ENCODE measurements at regions not wholly inside any gene's neighbourhood (a gene's known extent, or its start where the extent isn't known, plus 50 kb on each side); places are given as distances from the start of the nearest gene placed in this dataset.
"Not testable (repeated sequence)": the region's sequence is repeated elsewhere in the genome, so short reads cannot be mapped to it uniquely, and the experiment has no call there.

- ATAC-seq: no peak
- DNase-seq (ENCODE audit: missing footprints): no peak
- intact Hi-C loops (cut with DNase I): no loop called here
These were observed 331.7 kb downstream of the XPNPEP1 start for GRCh38 chr10:109591601-109592000.

- DNase-seq (ENCODE audit: missing footprints) (no peak), ATAC-seq (no peak)
- intact Hi-C loops (cut with DNase I): no loop called here
These were observed 335.1 kb downstream of the XPNPEP1 start for GRCh38 chr10:109588259-109588658.

- intact Hi-C loops (cut with DNase I): no loop called here
- no peak for DNase-seq (ENCODE audit: missing footprints)
- ATAC-seq: no peak
These were observed 335.9 kb downstream of the XPNPEP1 start for GRCh38 chr10:109587366-109587765.

GRCh38 chr10:109556399-109556798, 366.9 kb downstream of the XPNPEP1 start:
- ATAC-seq: no peak
- intact Hi-C loops (cut with DNase I): no loop called here
- no peak for DNase-seq (ENCODE audit: missing footprints)

- ATAC-seq; intact Hi-C loops (cut with DNase I); DNase-seq (ENCODE audit: missing footprints): not testable (repeated sequence)
These were observed 381.2 kb downstream of the XPNPEP1 start for GRCh38 chr10:109542050-109542603.

- ATAC-seq (no peak), DNase-seq (ENCODE audit: missing footprints) (no peak)
- intact Hi-C loops (cut with DNase I): no loop called here
These were observed 389.1 kb downstream of the XPNPEP1 start for GRCh38 chr10:109534193-109534592.

GRCh38 chr10:109529258-109529657, 394.1 kb downstream of the XPNPEP1 start:
- ATAC-seq (no peak), DNase-seq (ENCODE audit: missing footprints) (no peak)
- intact Hi-C loops (cut with DNase I): no loop called here

GRCh38 chr10:109517748-109518147, 405.6 kb downstream of the XPNPEP1 start:
- DNase-seq (ENCODE audit: missing footprints) (no peak), ATAC-seq (no peak)
- intact Hi-C loops (cut with DNase I): no loop called here

- no peak for DNase-seq (ENCODE audit: missing footprints)
- intact Hi-C loops (cut with DNase I): no loop called here
- no peak for ATAC-seq
These were observed 418.9 kb downstream of the XPNPEP1 start for GRCh38 chr10:109504401-109504800.

GRCh38 chr10:109487691-109488090, 435.6 kb downstream of the XPNPEP1 start:
- intact Hi-C loops (cut with DNase I): no loop called here
- no peak for ATAC-seq

GRCh38 chr10:109480836-109481235, 442.5 kb downstream of the XPNPEP1 start:
- ATAC-seq (no peak), DNase-seq (ENCODE audit: missing footprints) (no peak)
- intact Hi-C loops (cut with DNase I): no loop called here

More at GRCh38 chr10:109487691-109488090, 435.6 kb downstream of the XPNPEP1 start:
- DNase-seq (ENCODE audit: missing footprints): no peak

GRCh38 chr10:109475711-109476421, 447.4 kb downstream of the XPNPEP1 start:
- ATAC-seq: no peak
- no peak for DNase-seq (ENCODE audit: missing footprints)
- intact Hi-C loops (cut with DNase I): no loop called here

- no peak for DNase-seq (ENCODE audit: missing footprints)
- intact Hi-C loops (cut with DNase I): no loop called here
- ATAC-seq: no peak
These were observed 448.5 kb downstream of the XPNPEP1 start for GRCh38 chr10:109474812-109475211.

- ATAC-seq: no peak
- intact Hi-C loops (cut with DNase I): no loop called here
- no peak for DNase-seq (ENCODE audit: missing footprints)
These were observed 449.1 kb downstream of the XPNPEP1 start for GRCh38 chr10:109474261-109474660.

GRCh38 chr10:109467551-109467950, 455.8 kb downstream of the XPNPEP1 start:
- DNase-seq (ENCODE audit: missing footprints) (no peak), ATAC-seq (no peak)
- intact Hi-C loops (cut with DNase I): no loop called here

- intact Hi-C loops (cut with DNase I): no loop called here
- DNase-seq (ENCODE audit: missing footprints) (no peak), ATAC-seq (no peak)
These were observed 458.4 kb downstream of the XPNPEP1 start for GRCh38 chr10:109464949-109465348.

- DNase-seq (ENCODE audit: missing footprints) (no peak), ATAC-seq (no peak)
- intact Hi-C loops (cut with DNase I): no loop called here
These were observed 466.0 kb downstream of the XPNPEP1 start for GRCh38 chr10:109457302-109457638.

- intact Hi-C loops (cut with DNase I): no loop called here
- no peak for DNase-seq (ENCODE audit: missing footprints)
- no peak for ATAC-seq
These were observed 466.6 kb downstream of the XPNPEP1 start for GRCh38 chr10:109456566-109457301.

- DNase-seq (ENCODE audit: missing footprints): no peak
- no peak for ATAC-seq
- intact Hi-C loops (cut with DNase I): no loop called here
These were observed 468.6 kb downstream of the XPNPEP1 start for GRCh38 chr10:109454691-109455090.

- no peak for ATAC-seq
- no peak for DNase-seq (ENCODE audit: missing footprints)
- intact Hi-C loops (cut with DNase I): no loop called here
These were observed 471.4 kb downstream of the XPNPEP1 start for GRCh38 chr10:109451879-109452278.

Measured in Right ventricle myocardium inferior (tissue), 1 donor.